Nephron (organoid): ENCODE measurements at regions not wholly inside any gene's neighbourhood (a gene's known extent, or its start where the extent isn't known, plus 50 kb on each side); places are given as distances from the start of the nearest gene placed in this dataset.

Source experiments
- H3K27ac Mint-ChIP-seq, 3 experiments: 2 replicates each; pipeline ENCODE4 v1.8.0; 2020; ENCODE audit warnings: mixed read lengths in 3 of 3, mild to moderate bottlenecking in 2 of 3, moderate library complexity in 1 of 3
- H3K27me3 Mint-ChIP-seq: 2 replicates; pipeline ENCODE4 v1.8.0; 2021; ENCODE audit warnings: low read depth, mild to moderate bottlenecking, moderate library complexity, mixed read lengths
- H3K36me3 Mint-ChIP-seq: 2 replicates; pipeline ENCODE4 v1.8.0; 2020; ENCODE audit warnings: low read depth, mixed read lengths
- H3K4me1 Mint-ChIP-seq: 2 replicates; pipeline ENCODE4 v1.8.0; 2020; ENCODE audit warnings: mixed read lengths
- H3K4me3 Mint-ChIP-seq, 3 experiments: 2 replicates each; pipeline ENCODE4 v1.8.0; 2020; ENCODE audit warnings: mild to moderate bottlenecking in 3 of 3, mixed read lengths in 3 of 3, moderate library complexity in 2 of 3
- H3K9me3 Mint-ChIP-seq: 2 replicates; pipeline ENCODE4 v1.8.0; 2020; ENCODE audit warnings: mixed read lengths
- TF ChIP-seq, protein P1 (sequence below), 3 experiments: fragments of 200-600 bp; sonication (generic); IDR thresholded peaks; one replicate each; pipeline ENCODE4 v1.5.0; 2021; ENCODE audit warnings: antibody characterized with exemption in 3 of 3; ENCODE audit not compliant: unreplicated experiment in 3 of 3

DNA sequence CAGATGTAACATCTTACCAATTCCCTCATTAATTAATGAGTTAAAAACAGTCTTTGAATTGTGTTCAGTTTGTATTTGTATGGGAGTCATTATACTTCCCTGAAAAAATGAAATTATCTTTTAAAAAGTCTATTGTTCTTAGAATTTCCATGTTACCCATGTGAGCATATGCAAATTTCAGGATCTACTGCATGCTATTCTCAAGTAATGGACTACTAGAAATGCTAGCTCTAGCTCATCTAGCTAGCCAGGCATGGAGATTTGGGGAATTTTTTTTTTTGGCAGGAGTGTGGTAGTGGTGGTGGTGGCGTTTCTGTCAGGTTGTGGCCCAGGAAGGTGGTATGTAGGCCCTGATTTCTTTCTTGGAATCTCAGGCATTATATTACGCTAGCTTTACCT lies 218.4 kb downstream of the AEBP2 start:
- Mint-ChIP-seq H3K36me3 (no peaks in the 10 kb centered on the region), H3K9me3 (no peaks in the 10 kb centered on the region), H3K4me1 (peaks cover 35% of the 10 kb centered on the region), H3K27me3 (no peaks in the 10 kb centered on the region), H3K27ac (peak overlapping the region in 2 of 3 experiments; percentile 77 to 93), H3K4me3 (no peak overlapping the region)
- TF ChIP-seq, protein P1, sequence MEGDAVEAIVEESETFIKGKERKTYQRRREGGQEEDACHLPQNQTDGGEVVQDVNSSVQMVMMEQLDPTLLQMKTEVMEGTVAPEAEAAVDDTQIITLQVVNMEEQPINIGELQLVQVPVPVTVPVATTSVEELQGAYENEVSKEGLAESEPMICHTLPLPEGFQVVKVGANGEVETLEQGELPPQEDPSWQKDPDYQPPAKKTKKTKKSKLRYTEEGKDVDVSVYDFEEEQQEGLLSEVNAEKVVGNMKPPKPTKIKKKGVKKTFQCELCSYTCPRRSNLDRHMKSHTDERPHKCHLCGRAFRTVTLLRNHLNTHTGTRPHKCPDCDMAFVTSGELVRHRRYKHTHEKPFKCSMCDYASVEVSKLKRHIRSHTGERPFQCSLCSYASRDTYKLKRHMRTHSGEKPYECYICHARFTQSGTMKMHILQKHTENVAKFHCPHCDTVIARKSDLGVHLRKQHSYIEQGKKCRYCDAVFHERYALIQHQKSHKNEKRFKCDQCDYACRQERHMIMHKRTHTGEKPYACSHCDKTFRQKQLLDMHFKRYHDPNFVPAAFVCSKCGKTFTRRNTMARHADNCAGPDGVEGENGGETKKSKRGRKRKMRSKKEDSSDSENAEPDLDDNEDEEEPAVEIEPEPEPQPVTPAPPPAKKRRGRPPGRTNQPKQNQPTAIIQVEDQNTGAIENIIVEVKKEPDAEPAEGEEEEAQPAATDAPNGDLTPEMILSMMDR (IDR thresholded peaks at IDR 0.05; ENCODE audit: unreplicated experiment in 3 of 3): no peak

- no peaks in the 10 kb centered on the region for H3K9me3 Mint-ChIP-seq
- peak overlapping the region in 2 of 3 experiments; percentile 90 to 95 for H3K27ac Mint-ChIP-seq
- no peak overlapping the region for H3K4me3 Mint-ChIP-seq
- no peaks in the 10 kb centered on the region for H3K36me3 Mint-ChIP-seq
- peaks cover 33% of the 10 kb centered on the region for H3K4me1 Mint-ChIP-seq
- TF ChIP-seq, protein P1 (IDR thresholded peaks at IDR 0.05; ENCODE audit: unreplicated experiment in 3 of 3): no peak
- no peaks in the 10 kb centered on the region for H3K27me3 Mint-ChIP-seq
These were observed 219.8 kb downstream of the AEBP2 start for GRCh38 chr12:19659086-19659485.

DNA sequence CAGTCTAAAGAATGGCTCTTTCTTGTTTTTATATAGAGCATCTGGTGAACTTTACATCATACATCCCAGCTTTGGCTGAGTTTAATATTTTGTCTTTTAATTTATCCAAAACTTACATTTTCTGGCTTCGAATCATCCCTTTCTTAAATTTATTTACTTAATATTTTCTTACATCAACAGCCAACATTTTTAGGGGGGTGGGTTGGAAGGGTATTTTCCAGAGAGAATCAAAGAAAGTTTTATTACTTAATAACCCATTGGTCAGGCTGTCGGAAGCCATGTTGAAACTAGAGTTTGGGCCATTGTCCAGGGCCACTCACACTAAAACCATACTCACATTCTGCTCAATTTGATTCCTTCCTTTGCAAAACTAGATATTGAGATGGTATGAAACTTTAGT lies 220.2 kb downstream of the AEBP2 start:
- Mint-ChIP-seq H3K9me3 (no peaks in the 10 kb centered on the region), H3K36me3 (no peaks in the 10 kb centered on the region), H3K4me3 (no peak overlapping the region), H3K27ac (peak overlapping the region in 2 of 3 experiments; percentile 90 to 95), H3K27me3 (no peaks in the 10 kb centered on the region), H3K4me1 (peaks cover 30% of the 10 kb centered on the region)
- TF ChIP-seq, protein P1 (IDR thresholded peaks at IDR 0.05; ENCODE audit: unreplicated experiment in 3 of 3): no peak

DNA sequence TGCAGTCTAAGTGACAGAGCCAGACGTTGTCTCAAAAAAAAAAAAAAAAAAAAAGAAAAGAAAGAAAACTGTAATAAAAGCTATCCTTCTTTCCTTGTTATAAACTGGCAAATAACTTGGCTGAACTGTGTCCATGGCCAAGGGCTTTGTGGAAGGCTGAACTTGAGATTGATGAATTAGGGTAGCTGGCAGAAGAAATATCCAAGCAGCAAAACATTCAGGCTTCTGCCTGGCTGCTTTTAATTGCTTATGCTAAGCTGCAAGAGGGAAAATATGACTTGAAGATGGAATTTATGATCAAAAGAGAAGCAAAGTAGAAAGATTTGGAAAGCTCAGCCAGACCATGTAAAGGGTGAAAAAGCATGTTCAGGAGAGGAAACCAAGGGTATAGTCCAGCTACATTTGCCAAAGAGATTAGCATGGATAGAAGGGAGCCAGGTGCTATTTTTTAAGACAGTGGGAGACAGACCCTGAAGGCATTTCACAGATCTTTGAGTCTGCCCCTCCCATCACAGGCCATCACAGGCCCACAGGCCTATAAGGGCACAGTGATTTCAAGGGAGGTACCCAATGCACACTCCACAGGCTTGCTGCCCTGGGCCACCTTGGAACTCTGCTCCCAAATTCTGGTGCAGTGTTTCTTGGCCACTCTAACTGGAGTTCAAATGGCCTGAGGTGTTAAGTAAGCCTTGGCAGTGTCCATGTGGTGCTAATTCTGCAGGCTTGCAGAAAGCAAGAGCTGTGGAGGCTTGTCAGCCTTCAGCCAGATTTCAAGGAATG lies 226.0 kb downstream of the AEBP2 start:
- H3K9me3 Mint-ChIP-seq: no peaks in the 10 kb centered on the region
- no peaks in the 10 kb centered on the region for H3K36me3 Mint-ChIP-seq
- H3K27me3 Mint-ChIP-seq: peaks cover 5% of the 10 kb centered on the region
- H3K27ac Mint-ChIP-seq: peak overlapping the region in 2 of 3 experiments; percentile 66 to 73
- peaks cover 5% of the 10 kb centered on the region for H3K4me1 Mint-ChIP-seq
- TF ChIP-seq, protein P1 (IDR thresholded peaks at IDR 0.05; ENCODE audit: unreplicated experiment in 3 of 3): no peak
- H3K4me3 Mint-ChIP-seq: no peak overlapping the region

DNA sequence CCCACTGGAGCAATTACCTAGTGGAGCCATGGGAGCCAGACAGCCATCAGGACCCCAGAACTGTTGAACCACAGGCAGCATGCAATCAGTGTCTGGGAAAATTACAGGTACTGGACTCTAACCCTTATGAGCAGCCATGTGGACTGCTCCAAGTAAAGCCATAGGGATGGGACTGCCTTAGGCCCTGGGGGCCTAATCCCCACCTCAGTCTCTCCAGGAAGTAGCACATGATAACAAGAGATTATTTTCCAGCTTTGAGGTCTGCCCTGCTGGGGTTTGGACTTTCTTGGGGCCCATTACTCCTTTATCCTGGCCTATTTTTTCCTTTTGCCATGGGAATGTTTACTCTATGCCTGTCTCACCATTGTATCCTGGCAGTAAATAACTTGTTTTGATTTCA lies 226.8 kb downstream of the AEBP2 start:
- Mint-ChIP-seq H3K9me3 (no peaks in the 10 kb centered on the region), H3K27me3 (peaks cover 5% of the 10 kb centered on the region)

More for the DNA sequence above, 226.8 kb downstream of the AEBP2 start:
- H3K27ac Mint-ChIP-seq: peak overlapping the region in 2 of 3 experiments; percentile 21 to 66
- TF ChIP-seq, protein P1 (IDR thresholded peaks at IDR 0.05; ENCODE audit: unreplicated experiment in 3 of 3): no peak
- no peak overlapping the region for H3K4me3 Mint-ChIP-seq
- no peaks in the 10 kb centered on the region for H3K36me3 Mint-ChIP-seq
- peaks cover 5% of the 10 kb centered on the region for H3K4me1 Mint-ChIP-seq
